H1 (cell line): ENCODE measurements at regions not wholly inside any gene's neighbourhood (a gene's known extent, or its start where the extent isn't known, plus 50 kb on each side); places are given as distances from the start of the nearest gene placed in this dataset.

ENCODE experiments used
- CTCF ChIA-PET: fragments of 300-600 bp; sonication (Branson Sonifier 250); formaldehyde crosslinking; loops from one replicate; lab custom pipeline; 2021; ENCODE audit not compliant: partially characterized antibody; lab: Charles Lee
- POLR2A ChIA-PET: fragments of 300-600 bp; sonication (Branson Sonifier 250); formaldehyde crosslinking; loops from one replicate; lab custom pipeline; 2021; ENCODE audit warnings: inconsistent platforms; ENCODE audit not compliant: partially characterized antibody; lab: Charles Lee
- DNase-seq, 2 experiments: peaks; one replicate each; pipeline versions ENCODE4 v3.0.0 to v3.0.0-alpha.2; 2010 to 2022; ENCODE audit warnings: low spot score in 2 of 2, low read depth in 1 of 2, mixed read lengths in 1 of 2
- FAIRE-seq: peaks from 2 replicates; lab custom pipeline; 2011; peaks lifted over from hg19 to GRCh38; lab: Jason Lieb, UNC
- H2AFZ ChIP-seq: 2 replicates; pipeline ENCODE4 v1.8.1; 2012; ENCODE audit warnings: low read length, inconsistent platforms
- H2AK5ac ChIP-seq: 2 replicates; pipeline ENCODE4 v1.6.1; 2013; ENCODE audit warnings: low read depth, low read length
- H2BK120ac ChIP-seq: replicated peaks from 2 replicates; pipeline ENCODE3; 2013; ENCODE audit warnings: low read depth, low read length, inconsistent platforms
- H2BK12ac ChIP-seq: 2 replicates; pipeline ENCODE4 v1.6.1; 2013; ENCODE audit warnings: low read depth, low read length
- H2BK15ac ChIP-seq: 2 replicates; pipeline ENCODE4 v1.6.1; 2013; ENCODE audit warnings: low read length
- H2BK20ac ChIP-seq: 2 replicates; pipeline ENCODE4 v1.6.1; 2013; ENCODE audit warnings: low read length
- H2BK5ac ChIP-seq: 2 replicates; pipeline ENCODE4 v1.6.1; 2013; ENCODE audit warnings: low read depth, low read length
- H3K14ac ChIP-seq: 2 replicates; pipeline ENCODE4 v1.6.1; 2013; ENCODE audit warnings: inconsistent platforms; ENCODE audit not compliant: insufficient read length
- H3K18ac ChIP-seq: 2 replicates; pipeline ENCODE4 v1.6.1; 2013; ENCODE audit warnings: low read length; ENCODE audit errors: extremely low read depth
- H3K23ac ChIP-seq: 2 replicates; pipeline ENCODE4 v1.6.1; 2013; ENCODE audit warnings: inconsistent platforms; ENCODE audit not compliant: insufficient read length
- H3K23me2 ChIP-seq: 2 replicates; pipeline ENCODE4 v1.6.1; 2013; ENCODE audit warnings: low read depth, low read length
- H3K27ac ChIP-seq: 2 replicates; pipeline ENCODE4 v1.6.1; 2011; ENCODE audit warnings: low read depth, low read length, inconsistent platforms
- H3K27me3 ChIP-seq, 4 experiments: replicated peaks in 1 of 4; 1 replicate in 1 of 4; 2 replicates in 3 of 4; pipeline versions ENCODE4 v1.6.1 to v1.8.1; 2011 to 2013; ENCODE audit warnings: low read length in 3 of 4, mild to moderate bottlenecking in 3 of 4, inconsistent platforms in 2 of 4, mixed read lengths in 2 of 4, moderate library complexity in 1 of 4; ENCODE audit not compliant: control insufficient read depth in 3 of 4, insufficient read depth in 3 of 4; ENCODE audit errors: extremely low read depth in 1 of 4
- H3K36me3 ChIP-seq, 4 experiments: 2 replicates each; pipeline versions ENCODE4 v1.6.1 to v1.8.1; 2011 to 2013; ENCODE audit warnings: mild to moderate bottlenecking in 4 of 4, low read length in 3 of 4, moderate library complexity in 2 of 4, control low read depth in 1 of 4, inconsistent platforms in 1 of 4; ENCODE audit not compliant: insufficient read depth in 4 of 4, control insufficient read depth in 2 of 4
- H3K4ac ChIP-seq: replicated peaks from 2 replicates; pipeline ENCODE3; 2013; ENCODE audit warnings: low read length, low read depth, mixed read lengths, inconsistent platforms; ENCODE audit not compliant: insufficient read length
- H3K4me1 ChIP-seq, 4 experiments: replicated peaks in 1 of 4; 1 replicate in 1 of 4; 2 replicates in 3 of 4; pipeline versions ENCODE4 v1.6.1 to v1.8.1; 2011 to 2013; ENCODE audit warnings: low read length in 3 of 4, inconsistent platforms in 2 of 4, mixed read lengths in 1 of 4; ENCODE audit not compliant: insufficient read depth in 4 of 4, control insufficient read depth in 3 of 4
- H3K4me2 ChIP-seq, 2 experiments: 2 replicates each; pipeline versions ENCODE4 v1.6.1 to v1.8.1; 2011 to 2013; ENCODE audit warnings: low read depth in 2 of 2, low read length in 2 of 2, control low read depth in 1 of 2, inconsistent platforms in 1 of 2, mild to moderate bottlenecking in 1 of 2; ENCODE audit not compliant: insufficient read depth in 1 of 2
- H3K4me3 ChIP-seq, 4 experiments: fragments of 200-600, 300-600 bp in 1 of 4; sonication (generic), shearing (Covaris generic), sonication (Bioruptor Twin) in 1 of 4; 2 replicates each; pipeline versions ENCODE4 v1.5.1 to v1.8.1; 2011 to 2016; ENCODE audit warnings: low read length in 4 of 4, low read depth in 3 of 4, control low read depth in 2 of 4, inconsistent platforms in 2 of 4, mild to moderate bottlenecking in 2 of 4, mixed read lengths in 1 of 4, moderate library complexity in 1 of 4; ENCODE audit not compliant: insufficient read depth in 2 of 4; ENCODE audit errors: extremely low read depth in 1 of 4
- H3K56ac ChIP-seq: replicated peaks from 2 replicates; pipeline ENCODE3; 2013; ENCODE audit warnings: low read depth, mild to moderate bottlenecking, mixed read lengths, low read length, inconsistent platforms; ENCODE audit not compliant: insufficient read length
- H3K79me1 ChIP-seq: 2 replicates; pipeline ENCODE4 v1.6.1; 2013; ENCODE audit warnings: low read depth, low read length, control low read depth
- H3K79me2 ChIP-seq, 2 experiments: 2 replicates each; pipeline versions ENCODE4 v1.6.1 to v1.8.1; 2012 to 2013; ENCODE audit warnings: low read length in 2 of 2, mild to moderate bottlenecking in 2 of 2, inconsistent platforms in 1 of 2; ENCODE audit not compliant: insufficient read depth in 2 of 2, control insufficient read depth in 1 of 2
- H3K9ac ChIP-seq, 4 experiments: replicated peaks in 1 of 4; 1 replicate in 1 of 4; 2 replicates in 3 of 4; pipeline versions ENCODE4 v1.6.1 to v1.8.1; 2011 to 2013; ENCODE audit warnings: low read depth in 3 of 4, low read length in 3 of 4, control low read depth in 2 of 4, mild to moderate bottlenecking in 2 of 4, moderate library complexity in 2 of 4, inconsistent platforms in 1 of 4; ENCODE audit errors: extremely low read depth in 1 of 4
- H3K9me3 ChIP-seq, 2 experiments: 2 replicates each; pipeline versions ENCODE4 v1.6.1 to v1.8.1; 2012 to 2013; ENCODE audit warnings: mild to moderate bottlenecking in 2 of 2, moderate library complexity in 2 of 2, control low read depth in 1 of 2, inconsistent platforms in 1 of 2, low read depth in 1 of 2, low read length in 1 of 2, mixed read lengths in 1 of 2; ENCODE audit not compliant: insufficient read depth in 2 of 2
- H4K20me1 ChIP-seq, 2 experiments: replicated peaks in 1 of 2; 2 replicates each; pipeline versions ENCODE3 to v1.8.1; 2011 to 2013; ENCODE audit warnings: inconsistent platforms in 2 of 2, low read length in 2 of 2, mild to moderate bottlenecking in 1 of 2; ENCODE audit not compliant: insufficient read depth in 2 of 2, control insufficient read depth in 1 of 2
- H4K5ac ChIP-seq: 2 replicates; pipeline ENCODE4 v1.6.1; 2013; ENCODE audit warnings: low read length, low read depth, mixed read lengths, inconsistent platforms; ENCODE audit not compliant: insufficient read length
- H4K8ac ChIP-seq: 2 replicates; pipeline ENCODE4 v1.8.0; 2013; ENCODE audit warnings: mild to moderate bottlenecking, moderate library complexity, low read length, inconsistent platforms; ENCODE audit not compliant: insufficient read depth; ENCODE audit errors: extremely low read depth
- H4K91ac ChIP-seq: replicated peaks from 2 replicates; pipeline ENCODE3; 2013; ENCODE audit warnings: low read length, mixed read lengths, inconsistent platforms; ENCODE audit not compliant: insufficient read length
- ASH2L ChIP-seq: fragments of 200-600, 300-600 bp; sonication (generic); IDR thresholded peaks from one replicate; pipeline ENCODE4 v1.7.1; 2017; ENCODE audit warnings: low read length
- CTBP2 ChIP-seq: IDR thresholded peaks from 2 replicates; pipeline ENCODE4 v1.7.0; 2011; ENCODE audit warnings: borderline replicate concordance, mild to moderate bottlenecking, moderate library complexity, mixed read lengths, low read length; ENCODE audit not compliant: insufficient read depth, insufficient read length
- EGR1 ChIP-seq: IDR thresholded peaks from 2 replicates; pipeline ENCODE4 v1.6.1; 2011; ENCODE audit warnings: low read depth, low read length, borderline replicate concordance
- GABPA ChIP-seq: IDR thresholded peaks from 2 replicates; pipeline ENCODE4 v1.6.1; 2011; ENCODE audit warnings: mild to moderate bottlenecking, low read length, moderate library complexity, borderline replicate concordance; ENCODE audit not compliant: insufficient read depth
- JUND ChIP-seq: IDR thresholded peaks from 2 replicates; pipeline ENCODE4 v1.6.1; 2011; ENCODE audit warnings: mild to moderate bottlenecking, improper control_type of control experiment, low read length
- MAFK ChIP-seq: IDR thresholded peaks from 2 replicates; pipeline ENCODE4 v1.6.1; 2012; ENCODE audit warnings: low read depth, mild to moderate bottlenecking, improper control_type of control experiment, low read length
- POLR2AphosphoS5 ChIP-seq: IDR thresholded peaks from 2 replicates; pipeline ENCODE4 v1.6.1; 2011; ENCODE audit warnings: low read depth, low read length
- RFX5 ChIP-seq: IDR thresholded peaks from 2 replicates; pipeline ENCODE4 v1.6.1; 2011; ENCODE audit warnings: low read depth, low read length, improper control_type of control experiment, borderline replicate concordance
- SIN3A ChIP-seq, 2 experiments: IDR thresholded peaks in 1 of 2; conservative IDR thresholded peaks in 1 of 2; 2 replicates each; pipeline ENCODE4 v1.6.1; 2011 to 2012; ENCODE audit warnings: low read length in 2 of 2, improper control_type of control experiment in 1 of 2, low read depth in 1 of 2, mild to moderate bottlenecking in 1 of 2
- TAF7 ChIP-seq: optimal IDR thresholded peaks from 2 replicates; pipeline ENCODE3; 2011; ENCODE audit warnings: low read depth, mild to moderate bottlenecking, inconsistent platforms, low read length, moderate library complexity, borderline replicate concordance
- TEAD4 ChIP-seq: IDR thresholded peaks from 2 replicates; pipeline ENCODE4 v1.6.1; 2012; ENCODE audit warnings: low read depth, low read length, inconsistent platforms, mixed read lengths
- WGBS, 2 experiments: shearing (Covaris generic) in 1 of 2; methylation state at CpG; one replicate each; pipeline versions ENCODE4 v1.1.6 to v1.1.7; 2013 to 2015; ENCODE audit warnings: low lambda C conversion rate in 2 of 2, mixed read lengths in 2 of 2, inconsistent platforms in 1 of 2, low coverage in 1 of 2, missing lambda C conversion rate in 1 of 2; ENCODE audit not compliant: insufficient replicate concordance in 2 of 2, insufficient coverage in 1 of 2, insufficient read length in 1 of 2; ENCODE audit errors: extremely low coverage in 1 of 2, missing lambda C conversion rate in 1 of 2; 5-methylcytosine and 5-hydroxymethylcytosine counted together
- TF ChIP-seq, protein P1 (sequence below): IDR thresholded peaks from 2 replicates; pipeline ENCODE4 v1.6.1; 2011; ENCODE audit warnings: low read depth, mild to moderate bottlenecking, low read length; ENCODE audit not compliant: insufficient read depth
- TF ChIP-seq, protein P2 (sequence below): IDR thresholded peaks from 2 replicates; pipeline ENCODE4 v1.6.1; 2011; ENCODE audit warnings: low read length, improper control_type of control experiment

DNA sequence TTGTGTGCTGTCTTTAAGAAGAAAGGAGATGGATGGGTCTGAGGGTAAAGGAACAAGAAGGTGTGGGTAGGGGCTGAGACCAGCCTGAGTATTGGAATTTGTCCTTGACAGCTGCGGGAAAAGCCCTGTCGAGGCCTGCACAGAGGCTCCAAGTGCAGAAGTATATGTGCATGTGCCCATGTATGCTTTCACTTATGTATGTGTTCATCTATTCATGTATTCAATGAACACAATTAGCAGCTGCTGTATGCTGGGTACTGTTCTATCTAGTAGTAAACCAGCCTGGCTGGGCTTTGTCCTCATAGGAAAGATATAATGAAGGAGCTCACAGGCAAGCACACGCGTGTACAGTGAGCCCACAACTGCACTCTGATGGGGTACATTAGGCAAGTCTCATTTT, 181.4 kb downstream of the CALCRL start:
- Histone ChIP-seq H2BK120ac (no peak overlapping the region), H3K4me2 (no peak overlapping the region), H2BK20ac (no peak overlapping the region), H4K8ac (no peak overlapping the region), H3K4me1 (peaks cover 0 to 6% (median 4%) of the 10 kb centered on the region in 4 experiments; a peak in 5 of 7 replicates), H3K14ac (no peak overlapping the region), H4K5ac (no peak overlapping the region), H3K9ac (no peak overlapping the region), H3K23ac (no peak overlapping the region), H2BK5ac (no peak overlapping the region), H3K79me2 (no peaks in the 10 kb centered on the region), H3K27ac (no peak overlapping the region), H3K27me3 (no peaks in the 10 kb centered on the region), H3K23me2 (no peaks in the 10 kb centered on the region), H4K20me1 (no peaks in the 10 kb centered on the region), H3K56ac (no peak overlapping the region), H2AFZ (no peak overlapping the region), H2BK12ac (no peak overlapping the region; the same call in 1 of the 2 replicates), H3K79me1 (no peaks in the 10 kb centered on the region), H2AK5ac (no peak overlapping the region), H3K18ac (no peak overlapping the region), H3K36me3 (no peaks in the 10 kb centered on the region), H3K4me3 (no peak overlapping the region), H2BK15ac (no peak overlapping the region; the same call in 1 of the 2 replicates), H3K4ac (no peak overlapping the region), H4K91ac (no peak overlapping the region), H3K9me3 (no peaks in the 10 kb centered on the region)
- no peak for DNase-seq
- CTCF ChIA-PET, result no interaction called here
- 72% methylated on average over 4 of the region's 4 CpGs; no CpG with 5 or more reads in 1 of the 2 experiments for WGBS, 2 experiments
- POLR2A ChIA-PET, result no interaction called here
- no peak for FAIRE-seq
- TF ChIP-seq GABPA, result no peak
- no peak for TF ChIP-seq TAF7
- no peak for TF ChIP-seq TEAD4
- TF ChIP-seq RFX5, result no peak
- TF ChIP-seq, protein P1, sequence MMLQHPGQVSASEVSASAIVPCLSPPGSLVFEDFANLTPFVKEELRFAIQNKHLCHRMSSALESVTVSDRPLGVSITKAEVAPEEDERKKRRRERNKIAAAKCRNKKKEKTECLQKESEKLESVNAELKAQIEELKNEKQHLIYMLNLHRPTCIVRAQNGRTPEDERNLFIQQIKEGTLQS, result no peak
- TF ChIP-seq EGR1, result no peak
- no peak for TF ChIP-seq ASH2L
- TF ChIP-seq CTBP2, result no peak
- TF ChIP-seq MAFK, result no peak
- TF ChIP-seq POLR2AphosphoS5, result no peak
- TF ChIP-seq JUND, result no peak
- no peak for TF ChIP-seq SIN3A (conservative IDR thresholded peaks at IDR 0.05 in 1 of 2, IDR thresholded peaks at IDR 0.05 in 1 of 2; ENCODE audit: low read depth in 1 of 2, low read length in 2 of 2)
- TF ChIP-seq, protein P2, sequence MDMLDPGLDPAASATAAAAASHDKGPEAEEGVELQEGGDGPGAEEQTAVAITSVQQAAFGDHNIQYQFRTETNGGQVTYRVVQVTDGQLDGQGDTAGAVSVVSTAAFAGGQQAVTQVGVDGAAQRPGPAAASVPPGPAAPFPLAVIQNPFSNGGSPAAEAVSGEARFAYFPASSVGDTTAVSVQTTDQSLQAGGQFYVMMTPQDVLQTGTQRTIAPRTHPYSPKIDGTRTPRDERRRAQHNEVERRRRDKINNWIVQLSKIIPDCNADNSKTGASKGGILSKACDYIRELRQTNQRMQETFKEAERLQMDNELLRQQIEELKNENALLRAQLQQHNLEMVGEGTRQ, result no peak
